ENCODE measurements at regions not wholly inside any gene's neighbourhood (a gene's known extent, or its start where the extent isn't known, plus 50 kb on each side); places are given as distances from the start of the nearest gene placed in this dataset.

DNA sequence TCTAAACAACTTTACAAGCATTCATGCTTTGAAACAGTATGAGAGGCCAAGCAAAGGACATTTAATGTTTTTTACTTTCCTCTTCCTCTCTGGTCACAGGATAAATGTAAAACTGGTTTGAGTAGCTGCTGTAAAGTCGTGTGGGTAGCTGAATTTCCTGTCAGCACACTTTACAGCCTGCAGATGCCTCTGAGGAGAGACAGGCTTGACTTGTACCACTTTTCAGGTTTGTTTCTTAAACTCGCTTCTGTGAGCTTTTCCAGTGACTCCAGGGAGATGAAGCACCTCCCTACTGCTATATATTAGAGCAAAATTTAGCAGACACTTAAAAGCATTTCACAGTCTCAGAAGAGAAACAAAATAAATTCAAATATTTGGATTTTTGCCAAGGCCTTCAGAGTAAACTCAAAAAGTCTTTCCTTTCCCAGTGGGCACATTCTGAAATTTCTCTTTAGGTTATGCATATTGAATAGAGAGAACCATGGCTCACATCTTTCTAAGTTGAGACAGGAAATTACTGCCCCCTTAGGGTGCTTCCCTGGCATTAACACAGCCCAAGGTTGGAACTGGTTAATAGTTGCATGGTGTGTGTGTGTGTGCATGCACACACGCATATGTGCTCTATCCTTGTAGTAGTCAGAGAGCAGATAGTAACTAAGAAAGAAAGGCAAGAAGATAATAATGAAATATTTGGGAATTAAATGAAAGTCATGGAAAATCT lies 557.3 kb upstream of the MIS18BP1 start:
- TF ChIP-seq, protein P1, sequence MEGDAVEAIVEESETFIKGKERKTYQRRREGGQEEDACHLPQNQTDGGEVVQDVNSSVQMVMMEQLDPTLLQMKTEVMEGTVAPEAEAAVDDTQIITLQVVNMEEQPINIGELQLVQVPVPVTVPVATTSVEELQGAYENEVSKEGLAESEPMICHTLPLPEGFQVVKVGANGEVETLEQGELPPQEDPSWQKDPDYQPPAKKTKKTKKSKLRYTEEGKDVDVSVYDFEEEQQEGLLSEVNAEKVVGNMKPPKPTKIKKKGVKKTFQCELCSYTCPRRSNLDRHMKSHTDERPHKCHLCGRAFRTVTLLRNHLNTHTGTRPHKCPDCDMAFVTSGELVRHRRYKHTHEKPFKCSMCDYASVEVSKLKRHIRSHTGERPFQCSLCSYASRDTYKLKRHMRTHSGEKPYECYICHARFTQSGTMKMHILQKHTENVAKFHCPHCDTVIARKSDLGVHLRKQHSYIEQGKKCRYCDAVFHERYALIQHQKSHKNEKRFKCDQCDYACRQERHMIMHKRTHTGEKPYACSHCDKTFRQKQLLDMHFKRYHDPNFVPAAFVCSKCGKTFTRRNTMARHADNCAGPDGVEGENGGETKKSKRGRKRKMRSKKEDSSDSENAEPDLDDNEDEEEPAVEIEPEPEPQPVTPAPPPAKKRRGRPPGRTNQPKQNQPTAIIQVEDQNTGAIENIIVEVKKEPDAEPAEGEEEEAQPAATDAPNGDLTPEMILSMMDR (IDR thresholded peaks at IDR 0.05; ENCODE audit: insufficient read depth, low read depth, low read length) = no peak
- TF ChIP-seq EZH2 (IDR thresholded peaks at IDR 0.05; ENCODE audit: insufficient read depth, low read length) = no peak
